HG02840 (cell line): ENCODE measurements at regions not wholly inside any gene's neighbourhood (a gene's known extent, or its start where the extent isn't known, plus 50 kb on each side); places are given as distances from the start of the nearest gene placed in this dataset.

Experiments used
- ATAC-seq: cut with Tn5 transposase; IDR thresholded peaks from one replicate; pipeline ENCODE4 v1.9.1; 2021; ENCODE audit warnings: mild to moderate bottlenecking, moderate library complexity, moderate number of reproducible peaks; ENCODE audit not compliant: unreplicated experiment, low FRiP score

DNA sequence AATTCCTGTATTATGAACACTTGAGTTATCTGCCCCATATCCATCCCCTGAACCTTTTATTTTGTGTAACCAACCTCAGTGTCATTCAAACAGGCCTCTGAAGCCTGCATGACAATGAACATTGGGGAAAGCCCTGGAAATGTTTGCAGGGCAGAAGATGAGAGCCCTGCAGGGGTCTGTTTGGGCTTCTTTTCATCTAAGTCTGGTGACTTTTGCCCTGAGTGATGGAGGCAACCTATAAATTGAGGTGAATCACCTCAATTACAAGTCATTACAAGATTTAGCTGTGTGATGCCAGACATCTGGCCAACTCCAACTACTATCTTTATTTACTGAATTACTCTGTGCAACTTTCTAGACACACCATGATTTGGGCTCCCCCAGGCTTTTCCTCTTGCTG, 189.2 kb downstream of the MAF start:
- no peak for ATAC-seq

DNA sequence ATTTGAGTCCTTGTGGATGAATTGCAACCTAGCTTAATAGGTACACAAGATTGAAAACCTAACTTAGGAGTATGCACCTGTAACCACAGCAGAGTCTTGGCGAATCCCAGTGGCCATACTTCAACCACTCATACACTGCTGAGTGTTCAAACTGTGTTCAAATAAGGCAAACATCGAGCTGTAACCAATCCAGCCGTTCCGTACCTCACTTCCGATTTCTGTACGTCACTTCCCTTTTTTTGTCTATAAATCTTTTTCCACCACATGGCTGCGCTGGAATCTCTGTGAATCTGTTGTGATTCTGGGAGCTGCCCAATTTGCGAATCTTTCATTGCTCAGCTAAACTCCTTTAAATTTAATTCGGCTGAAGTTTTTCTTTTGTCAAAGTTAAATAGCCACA, 190.6 kb downstream of the MAF start:
- ATAC-seq: no peak

GRCh38 chr16:79408355-79408754, 192.2 kb downstream of the MAF start:
- no peak for ATAC-seq

DNA sequence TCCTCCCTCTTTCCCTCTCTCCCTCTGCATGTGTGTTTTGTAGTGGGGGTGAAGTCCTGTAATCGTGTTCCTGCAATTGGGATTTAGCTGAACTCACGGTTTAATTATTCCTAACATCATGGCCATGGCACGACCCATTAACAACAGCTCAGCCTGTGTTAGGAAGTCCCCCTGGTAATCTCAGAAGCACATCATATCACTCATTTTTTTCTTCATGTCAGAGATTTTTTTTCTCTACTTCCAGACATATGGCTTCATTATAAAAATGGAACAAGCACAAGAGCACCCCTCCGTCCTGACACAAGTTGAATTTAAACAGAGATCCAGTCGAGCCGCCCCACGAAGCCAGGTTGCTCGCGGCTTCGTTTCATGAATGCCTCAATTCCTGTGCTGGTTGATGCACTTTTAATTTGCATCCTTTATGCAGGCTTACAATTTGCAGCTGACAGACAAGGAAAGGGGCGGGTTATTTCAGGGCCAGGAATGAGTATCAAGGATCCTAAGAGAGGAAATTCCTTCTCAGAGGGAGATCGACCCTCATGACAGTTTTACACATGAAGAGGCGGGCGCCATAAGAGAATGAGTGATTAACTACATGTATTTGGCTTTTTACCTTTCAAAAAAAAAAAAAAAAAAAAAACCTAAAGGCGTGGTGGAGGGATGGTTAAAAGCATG, 192.9 kb downstream of the MAF start:
- ATAC-seq: no peak

DNA sequence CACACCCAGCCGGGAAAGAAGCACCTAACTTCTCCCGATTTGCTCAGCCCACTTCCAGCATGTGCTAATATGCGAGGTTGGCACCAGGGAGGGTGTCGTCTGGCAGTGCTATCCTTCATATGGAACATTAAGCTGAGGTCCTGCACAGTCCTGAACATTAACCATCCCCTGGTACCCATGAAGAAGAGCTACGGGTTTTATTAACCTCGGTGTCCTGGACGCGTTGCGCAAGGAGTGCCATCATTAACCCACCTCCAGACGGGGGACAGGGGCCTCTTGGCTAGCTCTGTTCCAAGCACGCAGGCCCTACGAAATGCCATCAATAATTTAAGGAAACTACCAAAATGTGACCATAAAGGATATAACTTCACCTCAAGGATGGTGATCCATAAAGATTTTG, 193.5 kb downstream of the MAF start:
- ATAC-seq: no peak

GRCh38 chr16:79404571-79404970, 196.0 kb downstream of the MAF start:
- ATAC-seq: no peak

DNA sequence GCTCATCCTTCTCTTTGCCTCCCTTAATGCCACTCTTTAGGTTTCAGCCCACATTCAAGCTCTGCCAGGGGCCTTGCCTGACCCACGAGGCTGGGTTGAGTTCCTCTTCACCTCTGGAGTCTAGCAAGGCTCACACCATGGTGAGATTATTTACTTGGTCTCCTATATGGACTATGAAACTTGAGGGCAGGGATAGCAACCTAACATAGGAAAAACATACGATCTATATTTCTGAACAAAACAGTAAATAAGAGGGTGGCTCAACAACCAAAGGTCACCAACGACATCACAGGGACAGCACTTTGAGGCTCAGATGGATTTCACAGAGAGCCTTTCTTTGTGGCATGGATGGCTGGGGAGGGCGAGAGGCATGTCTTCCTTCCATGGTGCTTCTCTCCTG, 197.0 kb downstream of the MAF start:
- no peak for ATAC-seq

DNA sequence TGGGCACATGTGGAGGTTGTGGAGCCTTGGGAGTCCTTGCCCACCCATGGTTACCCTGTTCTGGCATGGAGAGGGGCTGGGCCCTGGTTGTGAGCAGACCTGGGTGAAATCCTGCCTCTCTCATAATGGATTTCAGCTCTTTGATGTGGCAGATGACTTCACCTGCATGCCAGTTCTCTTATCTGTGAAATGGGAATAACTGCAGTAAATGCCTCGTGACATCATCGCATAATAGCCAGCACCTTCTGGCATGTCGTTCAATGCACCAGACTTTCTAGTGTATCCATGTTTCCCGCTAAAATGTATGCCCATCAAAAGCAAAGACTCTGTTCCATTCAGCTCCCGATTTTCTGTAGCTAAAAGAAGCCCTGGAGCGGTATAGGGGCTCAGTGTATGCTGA, 197.6 kb downstream of the MAF start:
- ATAC-seq: no peak

DNA sequence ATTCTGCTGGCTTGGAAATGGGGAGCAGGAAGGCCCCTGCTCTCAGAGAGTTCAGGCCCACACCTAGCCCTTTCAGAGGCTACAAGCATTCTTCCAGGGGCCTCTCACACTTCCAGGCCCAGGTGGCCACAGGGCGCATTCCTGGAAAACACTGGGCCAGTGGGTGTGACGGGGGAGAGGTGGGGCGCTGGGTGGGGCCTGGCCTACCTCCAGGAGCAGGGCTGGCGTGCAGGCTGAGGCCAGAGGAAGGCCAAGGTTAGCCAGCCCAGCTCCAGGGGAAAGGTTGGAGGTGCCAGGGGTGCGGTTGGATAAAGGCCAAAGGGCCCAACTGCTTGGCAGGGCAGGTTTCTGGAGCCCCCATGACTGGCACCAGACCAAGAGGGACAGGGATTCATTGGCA, 198.2 kb downstream of the MAF start:
- ATAC-seq: no peak

DNA sequence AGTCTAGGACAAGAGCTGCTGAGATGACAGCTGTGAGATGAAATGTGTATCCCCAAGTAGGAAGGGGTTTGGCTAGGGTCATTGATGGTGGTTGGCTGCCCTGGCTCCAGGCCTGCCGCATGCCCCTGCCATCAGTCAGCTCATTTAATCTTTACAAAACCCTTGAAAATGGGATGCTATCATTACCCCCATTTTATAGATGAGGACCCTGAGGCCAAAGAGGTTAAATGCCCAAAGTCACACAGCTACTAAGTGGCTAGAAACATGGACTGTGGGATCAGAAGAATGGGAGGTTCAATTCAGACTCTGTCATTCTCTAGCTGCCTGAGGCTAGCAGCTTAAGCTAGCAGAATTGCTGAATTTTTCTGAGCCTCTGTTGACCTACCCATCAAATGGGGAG, 198.8 kb downstream of the MAF start:
- ATAC-seq: no peak

DNA sequence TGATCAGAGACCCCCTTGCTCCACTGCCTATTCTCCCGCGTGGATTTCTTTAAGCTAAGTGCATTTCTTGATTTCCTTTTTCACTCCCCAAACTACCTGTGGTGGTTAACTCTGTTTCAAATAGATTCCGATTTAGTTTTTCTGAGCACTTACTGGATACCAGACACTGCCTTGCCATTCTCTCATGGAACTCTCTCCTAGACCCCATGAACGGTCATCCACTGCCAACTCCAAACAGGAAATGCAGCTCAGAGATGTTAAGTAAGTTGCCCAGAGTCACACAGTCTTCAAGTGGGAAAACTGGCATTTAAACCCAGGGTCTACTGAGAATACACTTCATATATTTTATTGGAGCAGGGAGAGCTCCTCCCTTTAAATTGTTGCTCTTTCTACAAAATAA, 199.4 kb downstream of the MAF start:
- ATAC-seq: no peak

DNA sequence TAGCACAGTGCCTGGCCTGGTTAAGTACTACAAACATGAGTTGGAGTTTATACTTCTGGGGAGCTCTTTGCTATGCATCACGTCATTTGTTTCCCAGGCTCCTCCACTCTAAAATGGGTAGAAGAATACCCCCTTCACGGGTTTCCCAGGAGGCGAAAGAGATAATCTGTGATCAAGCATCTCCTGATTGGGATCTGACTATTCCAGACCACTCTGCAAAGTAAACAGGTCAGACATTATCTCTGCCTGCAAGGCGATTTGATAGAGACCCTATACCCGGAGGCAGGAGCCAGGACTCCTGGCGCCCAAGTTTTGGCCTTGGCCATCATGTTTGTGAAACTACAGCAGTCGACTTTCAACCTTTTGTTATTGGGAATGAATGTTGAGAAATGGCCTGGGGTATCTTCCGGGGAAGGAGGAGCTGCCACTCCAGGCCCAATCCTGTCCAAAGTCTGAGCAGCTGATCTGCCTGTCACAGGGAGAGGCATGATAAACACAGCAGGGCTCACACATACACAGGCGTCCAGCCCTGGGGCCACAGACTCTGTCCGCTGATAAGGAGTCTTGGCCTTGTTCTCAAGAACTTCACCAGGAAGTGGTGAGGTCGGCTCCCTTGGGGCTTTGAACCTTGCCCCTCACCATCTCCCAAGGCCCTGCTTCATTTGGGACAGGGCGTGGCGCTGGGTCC, 199.9 kb downstream of the MAF start:
- ATAC-seq: no peak

GRCh38 chr16:79395591-79395990, 204.9 kb downstream of the MAF start:
- no peak for ATAC-seq

GRCh38 chr16:79394206-79394605, 206.3 kb downstream of the MAF start:
- no peak for ATAC-seq

DNA sequence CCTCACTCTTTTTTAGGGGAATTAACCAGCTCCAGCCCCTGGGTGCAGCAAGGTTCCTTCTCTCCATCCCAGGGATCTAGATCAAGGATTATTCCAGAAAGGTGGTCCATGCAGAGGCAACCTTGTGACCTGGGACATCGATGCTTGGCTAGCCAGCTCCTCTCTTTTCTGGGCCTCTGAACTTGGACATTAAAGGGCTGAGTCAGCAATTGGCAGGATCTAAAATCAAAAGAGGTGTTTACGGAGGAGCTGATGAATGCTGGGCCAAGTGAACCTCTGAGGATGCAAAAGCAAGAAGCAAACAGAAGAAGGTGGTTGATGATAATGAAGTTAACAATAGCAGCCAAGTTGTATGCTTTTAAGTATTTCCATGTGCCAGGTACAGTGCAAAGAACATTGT, 207.0 kb downstream of the MAF start:
- no peak for ATAC-seq

- ATAC-seq: no peak
Measured at GRCh38 chr16:79393127-79393526, 207.4 kb downstream of the MAF start.

- no peak for ATAC-seq
Measured at GRCh38 chr16:79392081-79392480, 208.5 kb downstream of the MAF start.

DNA sequence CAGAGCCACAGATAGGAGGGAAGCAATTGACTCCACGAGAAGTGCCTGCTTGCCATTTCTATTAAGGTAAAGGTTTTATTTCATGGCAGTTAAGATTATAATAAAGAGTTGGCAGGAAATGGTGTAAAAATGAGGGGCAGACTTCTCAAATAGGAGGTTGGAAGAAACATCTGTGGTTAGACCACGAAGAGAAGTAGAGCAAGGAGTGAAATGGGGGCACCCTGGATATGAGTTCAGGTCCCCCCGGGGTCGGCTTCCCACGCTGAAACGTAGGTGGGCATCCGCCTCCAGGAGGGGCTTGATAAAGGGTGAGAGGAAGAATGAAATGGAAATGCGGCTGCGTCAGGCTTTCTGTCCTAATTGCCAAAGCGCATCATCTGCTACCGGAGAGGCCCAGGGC, 209.1 kb downstream of the MAF start:
- ATAC-seq: no peak

DNA sequence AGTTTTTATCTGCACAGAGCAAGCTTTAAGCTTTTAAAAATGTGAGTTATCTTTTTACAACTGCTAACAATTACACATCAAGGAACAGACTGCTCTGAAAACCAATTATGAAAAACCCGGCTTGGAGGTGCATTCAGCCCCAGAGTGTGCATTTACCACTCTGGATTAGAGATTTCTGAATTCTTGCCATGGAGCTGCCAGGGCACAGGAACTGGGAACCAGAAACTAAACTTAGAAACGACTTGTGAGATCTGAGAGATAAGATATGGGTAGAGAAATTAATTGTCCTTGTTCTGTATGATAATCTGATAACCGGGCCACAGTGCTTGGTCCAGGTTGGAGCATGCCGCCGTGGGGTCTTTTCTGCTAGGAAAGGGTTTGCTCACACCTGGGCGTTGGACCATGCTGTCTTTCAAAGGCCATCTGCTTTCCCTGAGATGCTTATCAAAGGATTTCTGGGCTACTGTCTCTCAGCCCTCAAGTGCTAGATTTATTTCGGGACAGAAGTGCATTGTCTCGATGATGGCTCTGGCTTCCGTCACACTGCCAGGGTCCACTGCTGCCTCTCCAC, 210.0 kb downstream of the MAF start:
- no peak for ATAC-seq

DNA sequence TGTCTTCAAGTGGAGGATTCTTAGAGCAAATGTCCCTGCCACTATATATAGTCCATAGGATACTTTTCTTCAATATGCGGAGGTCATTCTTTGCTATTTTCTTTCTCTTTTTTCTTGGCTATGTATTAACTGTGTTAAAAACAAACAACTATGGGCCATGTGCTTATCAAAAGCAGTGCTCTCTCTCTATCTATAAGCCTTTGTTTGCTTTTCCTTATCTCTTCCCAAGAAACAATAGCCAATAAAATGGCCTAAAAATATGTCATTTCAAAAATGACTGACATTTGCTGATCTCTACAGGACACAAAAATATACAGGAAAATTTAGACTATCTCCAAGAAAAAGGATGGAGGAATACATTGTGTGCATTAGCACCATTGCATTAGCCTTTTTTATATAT, 212.1 kb downstream of the MAF start:
- no peak for ATAC-seq

DNA sequence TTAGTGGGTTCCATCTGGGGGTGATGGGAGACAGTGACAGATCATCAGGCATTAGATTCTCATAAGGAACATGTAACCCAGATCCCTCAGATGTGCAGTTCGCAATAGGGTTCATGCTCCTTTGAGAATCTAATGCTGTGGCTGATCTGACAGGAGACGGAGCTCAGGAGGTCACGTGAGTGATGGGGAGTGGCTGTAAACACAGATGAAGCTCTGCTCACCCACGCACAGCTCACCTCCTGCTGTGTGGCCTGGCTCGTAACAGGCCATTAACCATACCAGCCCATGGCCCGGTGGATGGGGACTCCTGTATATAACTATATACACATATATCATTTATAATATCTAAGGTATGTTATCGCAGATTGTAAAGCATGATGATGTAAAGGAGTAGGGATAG, 214.2 kb downstream of the MAF start:
- ATAC-seq: no peak

GRCh38 chr16:79381603-79382042, 218.9 kb downstream of the MAF start:
- ATAC-seq: no peak
